ENCODE measurements at regions not wholly inside any gene's neighbourhood (a gene's known extent, or its start where the extent isn't known, plus 50 kb on each side); places are given as distances from the start of the nearest gene placed in this dataset.

DNA sequence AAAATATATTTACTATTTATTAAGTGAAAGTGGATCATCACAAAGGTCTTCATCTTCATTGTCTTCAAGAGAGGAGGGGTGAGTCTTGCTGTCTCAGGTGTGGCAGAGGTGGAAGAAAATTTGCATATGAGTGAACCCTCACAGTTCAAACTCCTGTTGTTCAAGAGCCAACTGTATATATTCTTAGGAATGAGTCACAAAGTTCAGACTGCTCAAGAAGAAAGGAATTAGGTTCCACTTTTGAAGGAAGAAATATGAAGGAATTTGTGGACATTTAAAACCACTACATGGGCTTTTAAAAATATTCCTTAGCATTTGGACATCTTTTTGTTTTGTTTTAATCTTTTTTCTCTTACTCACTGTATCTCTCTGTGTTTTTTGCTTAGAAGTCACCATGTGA is 212.6 kb downstream of the INSIG2 start:
- Histone ChIP-seq H3K27me3 (peaks cover 0 to 11% (median 0%) of the 10 kb centered on the region in 9 donors), H3K4me1 (no peaks in the 10 kb centered on the region), H3K36me3 (no peaks in the 10 kb centered on the region), H3K27ac (no peak overlapping the region), H3K9me3 (no peaks in the 10 kb centered on the region), H3K4me3 (no peak overlapping the region)
- intact Hi-C loops (cut with DNase I) = no loop called here
- DNase-seq = no peak
- no peak for TF ChIP-seq POLR2A (IDR thresholded peaks at IDR 0.05)
- TF ChIP-seq CTCF (IDR thresholded peaks at IDR 0.05) = no peak
- no peak for ATAC-seq

- Histone ChIP-seq H3K36me3 (no peaks in the 10 kb centered on the region), H3K9me3 (no peaks in the 10 kb centered on the region), H3K27me3 (peaks cover 0 to 23% (median 0%) of the 10 kb centered on the region in 9 donors), H3K4me3 (no peak overlapping the region), H3K27ac (no peak overlapping the region), H3K4me1 (no peaks in the 10 kb centered on the region)
- ATAC-seq (no peak), DNase-seq (no peak)
- intact Hi-C loops (cut with DNase I) = no loop called here
- TF ChIP-seq CTCF (IDR thresholded peaks at IDR 0.05) (no peak), POLR2A (IDR thresholded peaks at IDR 0.05) (no peak)
- WGBS, 4 donors = 70 to 89% (median 86%) methylated on average over 2 to 4 of the region's 4 CpGs
Measured at GRCh38 chr2:118296663-118297062, 208.4 kb downstream of the INSIG2 start.

DNA sequence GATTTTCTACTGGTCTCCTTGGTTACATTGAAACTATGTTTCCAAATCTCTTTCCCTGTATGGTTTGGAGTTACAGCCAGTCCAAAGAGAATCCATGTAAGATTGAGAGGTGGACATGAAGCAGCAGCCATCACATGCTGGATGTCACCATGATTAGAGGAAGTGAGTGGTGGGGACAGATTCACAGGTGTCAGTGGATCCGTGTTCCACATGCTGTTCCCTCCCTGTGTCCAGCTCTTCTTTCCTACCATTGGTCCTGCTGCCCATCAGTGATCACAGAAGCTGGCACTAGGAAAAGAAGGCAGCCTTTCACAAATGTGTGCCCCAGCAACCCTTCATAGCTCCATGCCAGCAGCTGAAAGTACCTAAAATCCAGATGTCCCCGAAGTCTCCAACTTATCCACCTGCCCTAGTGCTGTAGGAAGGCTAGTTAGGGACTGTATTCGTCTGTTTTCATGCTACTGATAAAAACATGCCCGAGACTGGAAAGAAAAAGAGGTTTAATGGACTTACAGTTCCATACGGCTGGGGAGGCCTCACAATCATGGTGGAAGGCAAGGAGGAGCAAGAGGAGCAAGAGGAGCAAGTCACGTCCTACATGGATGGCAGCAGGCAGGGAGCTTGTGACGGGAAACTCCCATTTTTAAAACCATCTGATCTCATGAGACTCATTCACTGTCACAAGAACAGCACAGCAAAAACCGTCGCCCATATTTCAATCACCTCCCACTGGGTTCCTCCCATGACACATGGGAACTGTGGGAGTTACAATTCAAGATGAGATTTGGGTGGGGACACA is 207.5 kb downstream of the INSIG2 start:
- no peaks in the 10 kb centered on the region for H3K9me3 ChIP-seq
- intact Hi-C loops (cut with DNase I) = no loop called here
- H3K4me1 ChIP-seq = no peaks in the 10 kb centered on the region
- DNase-seq (no peak), ATAC-seq (no peak)
- H3K27me3 ChIP-seq = peaks cover 0 to 23% (median 0%) of the 10 kb centered on the region in 9 donors
- no peak overlapping the region for H3K4me3 ChIP-seq
- no peak for TF ChIP-seq CTCF (IDR thresholded peaks at IDR 0.05)
- TF ChIP-seq POLR2A (IDR thresholded peaks at IDR 0.05) = no peak
- no peak overlapping the region for H3K27ac ChIP-seq
- no peaks in the 10 kb centered on the region for H3K36me3 ChIP-seq
- 74 to 81% (median 78%) methylated on average over 9 of the region's 9 CpGs for WGBS, 4 donors

GRCh38 chr2:118294063-118294462 is 205.8 kb downstream of the INSIG2 start:
- TF ChIP-seq CTCF (IDR thresholded peaks at IDR 0.05) (no peak), POLR2A (IDR thresholded peaks at IDR 0.05) (no peak)
- intact Hi-C loops (cut with DNase I) = no loop called here
- Histone ChIP-seq H3K4me3 (no peak overlapping the region), H3K36me3 (no peaks in the 10 kb centered on the region), H3K9me3 (no peaks in the 10 kb centered on the region), H3K27ac (no peak overlapping the region), H3K27me3 (peaks cover 0 to 19% (median 0%) of the 10 kb centered on the region in 9 donors), H3K4me1 (no peaks in the 10 kb centered on the region)
- DNase-seq (no peak), ATAC-seq (no peak)
- WGBS, 4 donors = 86 to 97% (median 89%) methylated on average over 1 of the region's 1 CpG
